Choroid plexus epithelial cell (primary cell): ENCODE measurements at regions not wholly inside any gene's neighbourhood (a gene's known extent, or its start where the extent isn't known, plus 50 kb on each side); places are given as distances from the start of the nearest gene placed in this dataset.
A peak's percentile ranks its signal among the peaks of the same experiment; 100 is the strongest.
"Not testable (repeated sequence)": the region's sequence is repeated elsewhere in the genome, so short reads cannot be mapped to it uniquely, and the experiment has no call there.

Source experiments
- DNase-seq: peaks from one replicate; pipeline ENCODE4 v3.0.0-alpha.2; 2010; ENCODE audit warnings: low read depth
- H3K4me3 ChIP-seq: 2 replicates; pipeline ENCODE4 v1.5.1; 2011; ENCODE audit warnings: low read depth, mild to moderate bottlenecking, control low read depth, low read length, moderate library complexity
- CTCF ChIP-seq: conservative IDR thresholded peaks from 2 replicates; pipeline ENCODE4 v1.5.1; 2011; ENCODE audit warnings: low read depth, mild to moderate bottlenecking, control low read depth, inconsistent platforms, low read length, moderate library complexity

GRCh38 chr18:11489266-11489899, 120.0 kb upstream of the SLC35G4 start:
- DNase-seq = no peak
- TF ChIP-seq CTCF = no peak
- H3K4me3 ChIP-seq = no peak overlapping the region

GRCh38 chr18:11488175-11488574, 121.2 kb upstream of the SLC35G4 start:
- peak; percentile 37 for TF ChIP-seq CTCF
- H3K4me3 ChIP-seq = no peak overlapping the region
- peak; percentile 89 for DNase-seq

DNA sequence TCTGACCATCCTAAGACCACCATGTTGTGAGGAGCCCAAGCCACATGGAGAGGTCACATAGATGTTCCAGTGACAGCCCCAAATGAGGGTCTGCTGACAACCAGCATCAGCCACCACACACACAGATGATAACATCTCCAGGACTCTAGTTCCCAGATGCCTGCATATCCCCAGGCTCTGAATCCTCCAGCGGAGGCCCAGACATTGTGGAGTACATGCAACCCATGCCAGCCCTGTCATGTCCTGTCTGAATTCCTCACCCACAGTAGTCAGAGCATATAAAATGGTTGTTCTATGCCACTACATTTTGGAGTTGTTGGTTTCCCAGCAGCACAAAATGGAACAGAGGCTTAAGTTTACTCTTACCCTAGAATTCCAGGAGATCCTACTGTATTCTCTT, 122.0 kb upstream of the SLC35G4 start:
- H3K4me3 ChIP-seq = no peak overlapping the region
- no peak for DNase-seq
- no peak for TF ChIP-seq CTCF

DNA sequence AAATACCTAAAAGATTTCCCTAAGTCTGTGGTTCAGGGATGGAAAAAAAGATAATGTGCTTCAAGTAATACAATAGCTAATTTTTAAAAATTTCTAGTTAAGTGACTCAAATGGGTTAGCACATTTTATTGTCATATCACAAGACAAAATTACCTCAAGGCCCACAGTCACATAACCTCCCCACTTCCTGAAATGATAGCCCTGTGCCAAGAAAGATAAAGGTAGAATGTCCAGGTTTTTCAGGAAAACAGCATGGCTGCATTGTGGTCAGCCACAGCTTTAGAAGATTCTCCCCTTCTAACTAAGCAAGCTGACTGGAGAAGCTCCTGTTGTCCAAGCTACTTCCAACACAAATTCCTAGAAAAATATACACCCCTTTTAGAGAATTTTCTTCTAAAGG, 127.1 kb upstream of the SLC35G4 start:
- TF ChIP-seq CTCF = no peak
- no peak for DNase-seq
- H3K4me3 ChIP-seq = no peak overlapping the region

DNA sequence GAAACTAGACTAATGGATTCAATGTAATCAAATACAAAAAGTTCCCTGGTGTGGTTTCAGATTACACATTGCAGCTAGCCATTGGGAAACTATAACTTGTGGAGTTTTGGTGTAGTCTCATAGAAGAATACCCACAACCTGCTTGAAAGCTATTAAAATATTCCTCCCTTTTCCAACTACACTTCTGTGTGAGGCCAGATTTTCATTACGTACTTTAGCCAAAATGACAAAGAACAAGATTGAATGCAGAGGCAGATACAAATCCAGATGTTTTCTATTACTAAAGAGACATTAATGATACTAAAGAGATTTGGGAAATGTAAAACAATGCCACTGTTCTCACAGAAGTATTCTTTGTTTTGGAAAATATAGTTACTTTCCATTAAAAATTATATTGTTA, 128.7 kb upstream of the SLC35G4 start:
- no peak for DNase-seq
- no peak for TF ChIP-seq CTCF
- no peak overlapping the region for H3K4me3 ChIP-seq

- not testable (repeated sequence) for H3K4me3 ChIP-seq, DNase-seq
Observed at GRCh38 chr18:11479031-11479430, 130.4 kb upstream of the SLC35G4 start.

GRCh38 chr18:11470941-11471340, 138.5 kb upstream of the SLC35G4 start:
- TF ChIP-seq CTCF = no peak
- no peak overlapping the region for H3K4me3 ChIP-seq
- no peak for DNase-seq
